ENCODE measurements at regions not wholly inside any gene's neighbourhood (a gene's known extent, or its start where the extent isn't known, plus 50 kb on each side); places are given as distances from the start of the nearest gene placed in this dataset.

- no peak for TF ChIP-seq CTCF (IDR thresholded peaks at IDR 0.05; ENCODE audit: unreplicated experiment in 3 of 3)
- Mint-ChIP-seq H3K36me3 (ENCODE audit: low read depth) (no peaks in the 10 kb centered on the region), H3K27me3 (ENCODE audit: low read depth) (no peaks in the 10 kb centered on the region), H3K4me3 (no peak overlapping the region), H3K9me3 (peaks cover 31% of the 10 kb centered on the region), H3K4me1 (no peaks in the 10 kb centered on the region), H3K27ac (no peak overlapping the region)
Observed at GRCh38 chr4:95660719-95661118, 111.9 kb upstream of the UNC5C start.

GRCh38 chr4:95651891-95652290 is 103.1 kb upstream of the UNC5C start:
- H3K27me3 Mint-ChIP-seq (ENCODE audit: low read depth), result no peaks in the 10 kb centered on the region
- no peak overlapping the region for H3K27ac Mint-ChIP-seq
- H3K36me3 Mint-ChIP-seq (ENCODE audit: low read depth), result no peaks in the 10 kb centered on the region
- peaks cover 19% of the 10 kb centered on the region for H3K9me3 Mint-ChIP-seq
- TF ChIP-seq CTCF (IDR thresholded peaks at IDR 0.05; ENCODE audit: unreplicated experiment in 3 of 3), result no peak
- H3K4me3 Mint-ChIP-seq, result no peak overlapping the region
- H3K4me1 Mint-ChIP-seq, result no peaks in the 10 kb centered on the region

- no peak for TF ChIP-seq CTCF (IDR thresholded peaks at IDR 0.05; ENCODE audit: unreplicated experiment in 3 of 3)
- Mint-ChIP-seq H3K4me1 (no peaks in the 10 kb centered on the region), H3K27ac (no peak overlapping the region)
Observed at GRCh38 chr4:95644417-95644816, 95.6 kb upstream of the UNC5C start.

GRCh38 chr4:95643627-95644026 is 94.9 kb upstream of the UNC5C start:
- H3K27ac Mint-ChIP-seq, result no peak overlapping the region

More at GRCh38 chr4:95644417-95644816, 95.6 kb upstream of the UNC5C start:
- no peaks in the 10 kb centered on the region for H3K36me3 Mint-ChIP-seq (ENCODE audit: low read depth)
- no peaks in the 10 kb centered on the region for H3K27me3 Mint-ChIP-seq (ENCODE audit: low read depth)
- no peaks in the 10 kb centered on the region for H3K9me3 Mint-ChIP-seq
- no peak overlapping the region for H3K4me3 Mint-ChIP-seq

GRCh38 chr4:95641571-95641970 is 92.8 kb upstream of the UNC5C start:
- Mint-ChIP-seq H3K36me3 (ENCODE audit: low read depth) (no peaks in the 10 kb centered on the region), H3K27ac (no peak overlapping the region), H3K27me3 (ENCODE audit: low read depth) (no peaks in the 10 kb centered on the region), H3K4me1 (no peaks in the 10 kb centered on the region), H3K4me3 (no peak overlapping the region), H3K9me3 (no peaks in the 10 kb centered on the region)
- no peak for TF ChIP-seq CTCF (IDR thresholded peaks at IDR 0.05; ENCODE audit: unreplicated experiment in 3 of 3)

More at GRCh38 chr4:95643627-95644026, 94.9 kb upstream of the UNC5C start:
- TF ChIP-seq CTCF (IDR thresholded peaks at IDR 0.05; ENCODE audit: unreplicated experiment in 3 of 3), result no peak
- no peaks in the 10 kb centered on the region for H3K4me1 Mint-ChIP-seq
- no peaks in the 10 kb centered on the region for H3K36me3 Mint-ChIP-seq (ENCODE audit: low read depth)
- H3K4me3 Mint-ChIP-seq, result no peak overlapping the region
- no peaks in the 10 kb centered on the region for H3K27me3 Mint-ChIP-seq (ENCODE audit: low read depth)
- no peaks in the 10 kb centered on the region for H3K9me3 Mint-ChIP-seq

- Mint-ChIP-seq H3K27ac (no peak overlapping the region), H3K36me3 (ENCODE audit: low read depth) (no peaks in the 10 kb centered on the region), H3K4me3 (no peak overlapping the region), H3K27me3 (ENCODE audit: low read depth) (no peaks in the 10 kb centered on the region), H3K9me3 (no peaks in the 10 kb centered on the region), H3K4me1 (no peaks in the 10 kb centered on the region)
- TF ChIP-seq CTCF (IDR thresholded peaks at IDR 0.05; ENCODE audit: unreplicated experiment in 3 of 3), result no peak
Observed at GRCh38 chr4:95640311-95640710, 91.5 kb upstream of the UNC5C start.

Data from nephron (organoid).